Activated naive CD4-positive, alpha-beta T cell (primary cell): ENCODE measurements at regions not wholly inside any gene's neighbourhood (a gene's known extent, or its start where the extent isn't known, plus 50 kb on each side); places are given as distances from the start of the nearest gene placed in this dataset.

Experiments used
- DNase-seq, 4 experiments: peaks; one replicate each; lab custom pipeline; 2025; lab: John Stamatoyannopoulos, UW

GRCh38 chr7:41910940-41911600 is 208.2 kb upstream of the INHBA start:
- DNase-seq, result no peak

GRCh38 chr7:41907444-41907843 is 204.6 kb upstream of the INHBA start:
- no peak for DNase-seq

GRCh38 chr7:41900532-41900931 is 197.6 kb upstream of the INHBA start:
- DNase-seq, result no peak

GRCh38 chr7:41899823-41900433 is 197.0 kb upstream of the INHBA start:
- no peak for DNase-seq

DNA sequence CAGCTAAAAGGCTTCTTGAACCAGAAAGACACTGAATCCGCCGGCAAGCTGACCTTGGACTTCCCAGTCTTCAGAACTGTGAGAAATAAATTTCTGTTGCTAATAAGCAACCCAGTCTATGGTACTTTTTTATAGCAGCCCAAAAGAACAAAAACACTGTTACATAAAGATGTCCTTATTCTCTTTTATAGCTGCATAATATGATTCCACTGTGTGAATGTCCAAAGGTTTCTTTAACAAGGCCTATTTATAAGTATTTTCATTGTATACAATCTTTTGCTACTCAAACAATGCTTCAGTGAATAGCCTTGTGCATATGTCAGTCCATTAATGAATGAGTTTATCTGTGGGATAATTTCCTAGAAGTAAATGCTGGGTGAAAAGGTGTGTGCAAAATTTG is 190.8 kb upstream of the INHBA start:
- no peak for DNase-seq

- DNase-seq, result no peak
Measured at GRCh38 chr7:41892356-41893100, 189.6 kb upstream of the INHBA start.

DNA sequence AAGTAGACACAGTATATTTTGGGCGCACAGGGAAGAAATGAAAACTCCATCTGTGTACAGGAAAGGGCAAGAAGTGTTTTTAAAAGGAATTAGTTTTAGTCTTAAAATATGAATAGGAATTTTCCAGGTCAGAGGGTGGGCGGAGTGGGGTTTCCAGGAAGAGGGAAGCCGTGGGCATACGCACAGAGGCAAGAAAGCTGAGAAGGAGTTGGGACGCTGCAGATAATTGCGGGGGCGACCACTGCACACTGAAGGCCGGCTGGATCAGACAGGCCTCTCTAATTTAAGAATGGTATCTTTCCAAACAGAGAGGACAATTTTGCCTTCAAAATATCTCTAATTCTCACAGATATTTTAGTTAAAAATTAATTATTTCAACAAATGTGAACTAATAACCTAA is 189.1 kb upstream of the INHBA start:
- DNase-seq, result no peak

- DNase-seq, result no peak
Measured at GRCh38 chr7:41890631-41891274, 187.9 kb upstream of the INHBA start.

DNA sequence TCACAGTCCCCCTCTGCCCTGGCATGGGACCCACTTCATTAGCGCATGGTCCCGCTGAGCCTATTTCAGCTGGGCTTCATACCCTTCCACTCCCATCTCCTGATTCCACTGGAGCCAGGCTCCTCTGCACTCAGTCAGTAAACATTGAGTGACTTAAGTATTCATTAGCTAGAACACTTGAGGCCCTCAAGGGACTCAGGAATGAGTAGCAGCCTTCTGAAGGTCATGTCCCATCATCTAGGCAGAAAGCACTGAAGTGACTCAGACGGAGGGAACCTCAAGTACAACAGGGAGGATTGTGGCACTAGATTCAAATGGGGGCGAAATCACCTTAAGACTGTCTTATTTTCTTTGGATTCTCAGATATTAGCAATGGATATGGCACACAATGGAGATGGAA is 186.6 kb upstream of the INHBA start:
- DNase-seq, result no peak

DNA sequence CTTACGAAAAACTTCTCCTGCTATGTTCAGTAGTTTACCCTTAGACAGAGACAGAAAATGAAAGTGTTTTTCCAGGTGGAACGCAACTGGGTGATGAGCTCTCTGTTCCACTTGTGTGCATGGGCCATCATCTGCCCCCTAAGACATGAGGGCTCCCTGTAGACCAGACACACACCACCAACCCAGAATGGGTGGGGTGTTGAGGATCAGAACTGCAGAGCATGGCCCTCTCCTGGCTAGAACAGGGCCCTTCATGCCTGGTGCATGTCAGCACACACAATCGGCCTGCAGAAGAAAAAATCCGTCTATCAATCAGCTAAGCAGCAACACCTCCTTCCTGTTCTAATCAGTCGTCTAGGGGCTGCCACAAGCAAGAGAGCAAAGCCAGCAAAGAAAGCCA is 186.2 kb upstream of the INHBA start:
- no peak for DNase-seq

DNA sequence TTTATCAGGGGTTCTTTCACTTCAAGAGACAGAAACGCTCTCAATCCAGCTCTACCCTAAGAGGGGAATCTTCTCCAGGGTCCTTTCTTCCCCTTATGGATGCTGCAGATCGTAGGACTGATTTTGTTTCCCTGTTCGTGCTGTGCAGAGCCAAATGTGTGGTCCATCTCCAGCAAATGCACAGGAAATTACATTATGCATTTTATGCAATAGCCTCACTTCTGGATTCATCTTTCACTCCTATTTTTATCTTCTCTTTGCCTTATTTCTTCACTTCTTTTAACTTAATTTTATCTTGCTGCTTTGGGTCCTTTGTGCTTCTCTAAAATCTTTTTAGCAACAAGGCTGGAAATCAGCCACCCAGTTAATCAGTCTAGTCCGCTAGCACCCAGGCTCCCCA is 184.5 kb upstream of the INHBA start:
- no peak for DNase-seq

GRCh38 chr7:41886901-41887311 is 184.0 kb upstream of the INHBA start:
- DNase-seq, result no peak

GRCh38 chr7:41886262-41886900 is 183.5 kb upstream of the INHBA start:
- no peak for DNase-seq

DNA sequence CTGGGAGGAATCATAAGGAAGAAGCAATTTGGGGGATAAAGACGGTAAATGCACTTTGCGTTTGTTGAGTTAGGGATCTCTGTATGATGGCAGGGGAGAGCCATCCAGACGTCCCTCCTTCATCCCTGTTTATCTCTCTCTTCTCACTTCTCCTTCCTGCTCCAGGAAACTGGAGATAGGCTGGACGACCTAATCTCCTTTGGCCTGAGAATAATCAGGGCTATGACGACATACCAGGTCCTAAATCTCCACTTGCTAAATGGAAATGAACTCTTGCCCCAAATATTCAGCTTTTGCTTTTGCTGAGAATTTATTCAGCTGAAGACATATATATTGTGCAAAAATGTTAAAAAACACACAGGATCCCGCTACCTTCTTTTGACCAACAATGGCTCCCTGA is 182.9 kb upstream of the INHBA start:
- DNase-seq, result no peak

- DNase-seq, result no peak
Measured at GRCh38 chr7:41885078-41885477, 182.2 kb upstream of the INHBA start.

DNA sequence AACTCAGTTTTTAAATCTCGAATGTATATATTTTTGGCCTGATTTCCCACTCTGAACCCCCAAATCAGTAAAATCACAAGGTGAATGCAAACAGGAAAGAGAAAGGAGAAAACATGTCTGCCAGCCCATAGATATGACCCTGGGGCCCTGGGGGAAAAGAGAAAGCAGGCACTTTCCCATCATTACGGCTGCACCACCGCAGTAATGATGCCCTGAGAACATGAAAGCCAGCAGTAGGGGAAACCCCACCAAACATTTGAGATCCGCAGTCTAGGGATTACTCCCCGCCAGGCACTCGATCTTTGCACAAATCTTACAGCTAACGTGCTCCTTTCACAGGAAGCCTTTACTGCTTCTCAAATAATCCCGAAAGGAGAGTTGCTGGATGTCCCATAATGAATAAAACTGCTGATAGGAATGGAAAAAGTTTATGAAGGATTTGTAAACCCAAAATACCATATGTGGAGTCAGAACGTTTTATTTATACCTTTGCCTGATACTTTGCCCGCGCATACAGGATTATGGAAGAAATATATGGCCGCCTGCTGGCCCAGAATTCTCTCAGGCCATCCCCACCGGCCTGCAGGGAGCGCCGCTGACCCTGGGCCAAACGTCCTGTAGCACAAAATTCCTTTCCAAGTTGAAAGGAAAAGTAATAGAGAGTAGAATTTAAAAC is 180.0 kb upstream of the INHBA start:
- DNase-seq, result no peak

- no peak for DNase-seq
Measured at GRCh38 chr7:41882256-41882655, 179.4 kb upstream of the INHBA start.

GRCh38 chr7:41881331-41882130 is 178.6 kb upstream of the INHBA start:
- peak; percentile 13 to 28 (median 21) for DNase-seq

DNA sequence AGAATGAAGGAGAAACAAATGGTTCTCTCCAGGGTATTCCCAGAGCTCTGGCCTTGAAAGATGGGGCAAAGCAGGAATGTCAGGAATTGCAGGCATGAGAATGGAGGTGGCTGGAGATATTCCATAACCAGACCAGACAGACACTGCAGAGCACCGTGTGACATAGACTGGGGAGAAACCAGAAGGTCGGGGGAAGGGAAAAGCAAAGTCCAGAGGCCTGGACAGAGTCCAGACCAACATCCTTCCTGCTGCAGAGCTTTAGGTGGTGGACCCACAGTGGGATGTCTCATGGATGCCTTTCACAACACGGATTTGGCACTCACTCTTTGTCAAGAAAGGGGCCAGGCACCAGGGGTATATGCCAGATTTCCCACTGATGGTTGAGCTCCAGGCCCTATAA is 177.2 kb upstream of the INHBA start:
- DNase-seq, result no peak

DNA sequence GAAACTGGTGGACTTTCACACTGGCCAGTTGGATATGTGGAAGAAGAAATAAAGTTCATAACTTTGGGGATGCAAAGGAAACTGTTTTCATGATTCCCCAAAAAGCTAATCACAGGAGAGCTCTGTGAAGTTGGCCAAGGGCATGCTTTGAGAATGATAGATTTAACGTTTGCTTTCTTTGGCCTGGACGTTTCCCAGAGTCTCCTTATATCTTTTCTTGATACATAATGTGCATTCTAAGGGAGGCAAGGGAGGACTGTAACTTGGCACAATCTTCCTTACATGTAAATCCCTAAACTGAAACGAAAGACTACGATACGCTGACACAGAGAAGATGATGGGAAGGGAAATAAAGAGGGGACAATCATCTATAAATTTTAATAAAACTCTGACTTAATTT is 176.5 kb upstream of the INHBA start:
- DNase-seq, result no peak
